Stomach (tissue), 4 donors: ENCODE measurements at regions not wholly inside any gene's neighbourhood (a gene's known extent, or its start where the extent isn't known, plus 50 kb on each side); places are given as distances from the start of the nearest gene placed in this dataset.

Experiments
- POLR2A ChIP-seq, 4 donors: fragments of 450-650 bp; IDR thresholded peaks; one replicate each; pipeline ENCODE4 v1.6.1; 2016; ENCODE audit warnings: antibody characterized with exemption in 4 of 4, control low read depth in 2 of 4, mild to moderate bottlenecking in 1 of 4, moderate library complexity in 1 of 4
- TF ChIP-seq, protein P1 (sequence below), 7 experiments: fragments of 450-650 bp in 4 of 7; fragments of 200-600 bp in 3 of 7; sonication (generic) in 3 of 7; IDR thresholded peaks; one replicate each; pipeline ENCODE4 v1.5.1; 2016 to 2019; ENCODE audit warnings: antibody characterized with exemption in 7 of 7, control low read depth in 2 of 7, mild to moderate bottlenecking in 1 of 7

- TF ChIP-seq, protein P1, sequence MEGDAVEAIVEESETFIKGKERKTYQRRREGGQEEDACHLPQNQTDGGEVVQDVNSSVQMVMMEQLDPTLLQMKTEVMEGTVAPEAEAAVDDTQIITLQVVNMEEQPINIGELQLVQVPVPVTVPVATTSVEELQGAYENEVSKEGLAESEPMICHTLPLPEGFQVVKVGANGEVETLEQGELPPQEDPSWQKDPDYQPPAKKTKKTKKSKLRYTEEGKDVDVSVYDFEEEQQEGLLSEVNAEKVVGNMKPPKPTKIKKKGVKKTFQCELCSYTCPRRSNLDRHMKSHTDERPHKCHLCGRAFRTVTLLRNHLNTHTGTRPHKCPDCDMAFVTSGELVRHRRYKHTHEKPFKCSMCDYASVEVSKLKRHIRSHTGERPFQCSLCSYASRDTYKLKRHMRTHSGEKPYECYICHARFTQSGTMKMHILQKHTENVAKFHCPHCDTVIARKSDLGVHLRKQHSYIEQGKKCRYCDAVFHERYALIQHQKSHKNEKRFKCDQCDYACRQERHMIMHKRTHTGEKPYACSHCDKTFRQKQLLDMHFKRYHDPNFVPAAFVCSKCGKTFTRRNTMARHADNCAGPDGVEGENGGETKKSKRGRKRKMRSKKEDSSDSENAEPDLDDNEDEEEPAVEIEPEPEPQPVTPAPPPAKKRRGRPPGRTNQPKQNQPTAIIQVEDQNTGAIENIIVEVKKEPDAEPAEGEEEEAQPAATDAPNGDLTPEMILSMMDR (IDR thresholded peaks at IDR 0.05) = no peak
- TF ChIP-seq POLR2A (IDR thresholded peaks at IDR 0.05) = no peak
These were observed 61.7 kb upstream of the MRPS6 start for GRCh38 chr21:34011660-34012059.
